ENCODE measurements at regions not wholly inside any gene's neighbourhood (a gene's known extent, or its start where the extent isn't known, plus 50 kb on each side); places are given as distances from the start of the nearest gene placed in this dataset.
A peak's percentile ranks its signal among the peaks of the same experiment; 100 is the strongest.

- Histone ChIP-seq H3K27me3 (ENCODE audit: control insufficient read depth, insufficient read depth, low read length) (peaks cover 96% of the 10 kb centered on the region), H3K9me3 (ENCODE audit: control insufficient read depth, insufficient read depth, low read length) (no peaks in the 10 kb centered on the region), H3K36me3 (ENCODE audit: control insufficient read depth, insufficient read depth, low read length) (no peaks in the 10 kb centered on the region), H3K4me3 (ENCODE audit: low read depth, low read length) (no peak overlapping the region), H3K4me1 (ENCODE audit: control insufficient read depth, insufficient read depth, low read length) (peaks cover 19% of the 10 kb centered on the region), H3K9ac (ENCODE audit: low read depth, low read length) (no peak overlapping the region)
Observed at GRCh38 chr5:77849308-77849900, 73.3 kb upstream of the TBCA start.

- no peak overlapping the region for H3K9ac ChIP-seq (ENCODE audit: low read depth, low read length)
- H3K27me3 ChIP-seq (ENCODE audit: control insufficient read depth, insufficient read depth, low read length): peaks cover 96% of the 10 kb centered on the region
- H3K4me3 ChIP-seq (ENCODE audit: low read depth, low read length): no peak overlapping the region
- H3K9me3 ChIP-seq (ENCODE audit: control insufficient read depth, insufficient read depth, low read length): no peaks in the 10 kb centered on the region
- H3K4me1 ChIP-seq (ENCODE audit: control insufficient read depth, insufficient read depth, low read length): peaks cover 27% of the 10 kb centered on the region
- H3K36me3 ChIP-seq (ENCODE audit: control insufficient read depth, insufficient read depth, low read length): no peaks in the 10 kb centered on the region
Observed at GRCh38 chr5:77847814-77848290, 71.7 kb upstream of the TBCA start.

- Histone ChIP-seq H3K36me3 (ENCODE audit: control insufficient read depth, insufficient read depth, low read length) (no peaks in the 10 kb centered on the region), H3K9ac (ENCODE audit: low read depth, low read length) (no peak overlapping the region), H3K4me3 (ENCODE audit: low read depth, low read length) (no peak overlapping the region), H3K27me3 (ENCODE audit: control insufficient read depth, insufficient read depth, low read length) (peaks cover 98% of the 10 kb centered on the region), H3K9me3 (ENCODE audit: control insufficient read depth, insufficient read depth, low read length) (no peaks in the 10 kb centered on the region), H3K4me1 (ENCODE audit: control insufficient read depth, insufficient read depth, low read length) (peaks cover 25% of the 10 kb centered on the region)
Observed at GRCh38 chr5:77847129-77847460, 71.0 kb upstream of the TBCA start.

- H3K9me3 ChIP-seq (ENCODE audit: control insufficient read depth, insufficient read depth, low read length): no peaks in the 10 kb centered on the region
- no peaks in the 10 kb centered on the region for H3K36me3 ChIP-seq (ENCODE audit: control insufficient read depth, insufficient read depth, low read length)
- H3K9ac ChIP-seq (ENCODE audit: low read depth, low read length): no peak overlapping the region
- H3K4me1 ChIP-seq (ENCODE audit: control insufficient read depth, insufficient read depth, low read length): peaks cover 24% of the 10 kb centered on the region
- H3K4me3 ChIP-seq (ENCODE audit: low read depth, low read length): no peak overlapping the region
- peaks cover 99% of the 10 kb centered on the region for H3K27me3 ChIP-seq (ENCODE audit: control insufficient read depth, insufficient read depth, low read length)
Observed at GRCh38 chr5:77846422-77847128, 70.4 kb upstream of the TBCA start.

- Histone ChIP-seq H3K4me3 (ENCODE audit: low read depth, low read length) (no peak overlapping the region), H3K36me3 (ENCODE audit: control insufficient read depth, insufficient read depth, low read length) (no peaks in the 10 kb centered on the region), H3K9me3 (ENCODE audit: control insufficient read depth, insufficient read depth, low read length) (no peaks in the 10 kb centered on the region), H3K9ac (ENCODE audit: low read depth, low read length) (no peak overlapping the region), H3K27me3 (ENCODE audit: control insufficient read depth, insufficient read depth, low read length) (peaks cover 99% of the 10 kb centered on the region), H3K4me1 (ENCODE audit: control insufficient read depth, insufficient read depth, low read length) (peaks cover 24% of the 10 kb centered on the region)
Observed at GRCh38 chr5:77845324-77845646, 69.1 kb upstream of the TBCA start.

- Histone ChIP-seq H3K9ac (ENCODE audit: low read depth, low read length) (no peak overlapping the region), H3K36me3 (ENCODE audit: control insufficient read depth, insufficient read depth, low read length) (no peaks in the 10 kb centered on the region), H3K4me1 (ENCODE audit: control insufficient read depth, insufficient read depth, low read length) (peaks cover 24% of the 10 kb centered on the region), H3K27me3 (ENCODE audit: control insufficient read depth, insufficient read depth, low read length) (peaks cover 99% of the 10 kb centered on the region), H3K9me3 (ENCODE audit: control insufficient read depth, insufficient read depth, low read length) (no peaks in the 10 kb centered on the region), H3K4me3 (ENCODE audit: low read depth, low read length) (peak overlapping the region; percentile 49)
Observed at GRCh38 chr5:77844623-77845323, 68.6 kb upstream of the TBCA start.

- Histone ChIP-seq H3K27me3 (ENCODE audit: control insufficient read depth, insufficient read depth, low read length) (peaks cover 99% of the 10 kb centered on the region), H3K4me1 (ENCODE audit: control insufficient read depth, insufficient read depth, low read length) (peaks cover 24% of the 10 kb centered on the region), H3K9ac (ENCODE audit: low read depth, low read length) (no peak overlapping the region), H3K36me3 (ENCODE audit: control insufficient read depth, insufficient read depth, low read length) (no peaks in the 10 kb centered on the region), H3K4me3 (ENCODE audit: low read depth, low read length) (peak overlapping the region; percentile 49), H3K9me3 (ENCODE audit: control insufficient read depth, insufficient read depth, low read length) (no peaks in the 10 kb centered on the region)
Observed at GRCh38 chr5:77844373-77844622, 68.2 kb upstream of the TBCA start.

- H3K4me3 ChIP-seq (ENCODE audit: low read depth, low read length): peak overlapping the region; percentile 49
- no peaks in the 10 kb centered on the region for H3K36me3 ChIP-seq (ENCODE audit: control insufficient read depth, insufficient read depth, low read length)
- H3K4me1 ChIP-seq (ENCODE audit: control insufficient read depth, insufficient read depth, low read length): peaks cover 24% of the 10 kb centered on the region
- peaks cover 99% of the 10 kb centered on the region for H3K27me3 ChIP-seq (ENCODE audit: control insufficient read depth, insufficient read depth, low read length)
- H3K9ac ChIP-seq (ENCODE audit: low read depth, low read length): no peak overlapping the region
- no peaks in the 10 kb centered on the region for H3K9me3 ChIP-seq (ENCODE audit: control insufficient read depth, insufficient read depth, low read length)
Observed at GRCh38 chr5:77843570-77844372, 67.6 kb upstream of the TBCA start.

GRCh38 chr5:77842243-77842642 is 66.1 kb upstream of the TBCA start:
- Histone ChIP-seq H3K4me1 (ENCODE audit: control insufficient read depth, insufficient read depth, low read length) (peaks cover 17% of the 10 kb centered on the region), H3K9me3 (ENCODE audit: control insufficient read depth, insufficient read depth, low read length) (no peaks in the 10 kb centered on the region), H3K36me3 (ENCODE audit: control insufficient read depth, insufficient read depth, low read length) (no peaks in the 10 kb centered on the region), H3K9ac (ENCODE audit: low read depth, low read length) (no peak overlapping the region), H3K4me3 (ENCODE audit: low read depth, low read length) (no peak overlapping the region), H3K27me3 (ENCODE audit: control insufficient read depth, insufficient read depth, low read length) (peaks cover 92% of the 10 kb centered on the region)

GRCh38 chr5:77841616-77842015 is 65.5 kb upstream of the TBCA start:
- H3K36me3 ChIP-seq (ENCODE audit: control insufficient read depth, insufficient read depth, low read length): no peaks in the 10 kb centered on the region
- H3K4me3 ChIP-seq (ENCODE audit: low read depth, low read length): no peak overlapping the region
- peaks cover 92% of the 10 kb centered on the region for H3K27me3 ChIP-seq (ENCODE audit: control insufficient read depth, insufficient read depth, low read length)
- peaks cover 12% of the 10 kb centered on the region for H3K4me1 ChIP-seq (ENCODE audit: control insufficient read depth, insufficient read depth, low read length)
- H3K9me3 ChIP-seq (ENCODE audit: control insufficient read depth, insufficient read depth, low read length): no peaks in the 10 kb centered on the region
- no peak overlapping the region for H3K9ac ChIP-seq (ENCODE audit: low read depth, low read length)

GRCh38 chr5:77840930-77841329 is 64.8 kb upstream of the TBCA start:
- H3K4me3 ChIP-seq (ENCODE audit: low read depth, low read length): no peak overlapping the region
- peaks cover 7% of the 10 kb centered on the region for H3K4me1 ChIP-seq (ENCODE audit: control insufficient read depth, insufficient read depth, low read length)
- no peaks in the 10 kb centered on the region for H3K9me3 ChIP-seq (ENCODE audit: control insufficient read depth, insufficient read depth, low read length)
- H3K36me3 ChIP-seq (ENCODE audit: control insufficient read depth, insufficient read depth, low read length): no peaks in the 10 kb centered on the region
- H3K9ac ChIP-seq (ENCODE audit: low read depth, low read length): no peak overlapping the region
- H3K27me3 ChIP-seq (ENCODE audit: control insufficient read depth, insufficient read depth, low read length): peaks cover 91% of the 10 kb centered on the region
